ENCODE measurements at regions not wholly inside any gene's neighbourhood (a gene's known extent, or its start where the extent isn't known, plus 50 kb on each side); places are given as distances from the start of the nearest gene placed in this dataset.
"Not testable (repeated sequence)": the region's sequence is repeated elsewhere in the genome, so short reads cannot be mapped to it uniquely, and the experiment has no call there.

- DNase-seq: no peak
These were observed 1589.9 kb downstream of the SLITRK1 start for GRCh38 chr13:82292334-82292733.

GRCh38 chr13:82291852-82292251 lies 1590.4 kb downstream of the SLITRK1 start:
- DNase-seq: no peak

GRCh38 chr13:82275644-82276043 lies 1606.6 kb downstream of the SLITRK1 start:
- DNase-seq: no peak

- no peak for DNase-seq
These were observed 1623.0 kb downstream of the SLITRK1 start for GRCh38 chr13:82259284-82259683.

GRCh38 chr13:82257790-82258507 lies 1624.3 kb downstream of the SLITRK1 start:
- no peak for DNase-seq

GRCh38 chr13:82248762-82249161 lies 1633.5 kb downstream of the SLITRK1 start:
- no peak for DNase-seq

GRCh38 chr13:82245860-82246259 lies 1636.4 kb downstream of the SLITRK1 start:
- no peak for DNase-seq

GRCh38 chr13:82224806-82225205 lies 1657.5 kb downstream of the SLITRK1 start:
- no peak for DNase-seq

GRCh38 chr13:82221621-82222020 lies 1660.7 kb downstream of the SLITRK1 start:
- DNase-seq: no peak

GRCh38 chr13:82220641-82221040 lies 1661.6 kb downstream of the SLITRK1 start:
- no peak for DNase-seq

GRCh38 chr13:82216165-82216564 lies 1666.1 kb downstream of the SLITRK1 start:
- no peak for DNase-seq

GRCh38 chr13:82214341-82214740 lies 1667.9 kb downstream of the SLITRK1 start:
- no peak for DNase-seq

GRCh38 chr13:82206241-82206640 lies 1676.0 kb downstream of the SLITRK1 start:
- DNase-seq: no peak

GRCh38 chr13:82202398-82202797 lies 1679.9 kb downstream of the SLITRK1 start:
- no peak for DNase-seq

GRCh38 chr13:82196087-82196486 lies 1686.2 kb downstream of the SLITRK1 start:
- DNase-seq: no peak

GRCh38 chr13:82187227-82187626 lies 1695.0 kb downstream of the SLITRK1 start:
- no peak for DNase-seq

- no peak for DNase-seq
These were observed 1705.5 kb downstream of the SLITRK1 start for GRCh38 chr13:82176751-82177150.

- DNase-seq: no peak
These were observed 1716.7 kb downstream of the SLITRK1 start for GRCh38 chr13:82165396-82166174.

- not testable (repeated sequence) for DNase-seq
These were observed 1717.4 kb downstream of the SLITRK1 start for GRCh38 chr13:82164780-82165395.

GRCh38 chr13:82147526-82147925 lies 1734.7 kb downstream of the SLITRK1 start:
- no peak for DNase-seq

GRCh38 chr13:82136880-82137279 lies 1745.4 kb downstream of the SLITRK1 start:
- DNase-seq: no peak

- DNase-seq: no peak
These were observed 1753.0 kb downstream of the SLITRK1 start for GRCh38 chr13:82129281-82129680.

GRCh38 chr13:82118589-82118988 lies 1763.7 kb downstream of the SLITRK1 start:
- no peak for DNase-seq

GRCh38 chr13:82116422-82116989 lies 1765.8 kb downstream of the SLITRK1 start:
- no peak for DNase-seq
